A673 (cell line): ENCODE measurements at regions not wholly inside any gene's neighbourhood (a gene's known extent, or its start where the extent isn't known, plus 50 kb on each side); places are given as distances from the start of the nearest gene placed in this dataset.

ENCODE experiments used
- BruUV-seq: library from RNA; stranded (reverse); fragments of 400-500 nt; replicated peaks from 2 replicates; lab custom pipeline; 2021; lab: Mats Ljungman, UMichigan
- CTCF ChIA-PET: fragments of 300-600 bp; sonication (Branson Sonifier 250); formaldehyde crosslinking; loops from one replicate; lab custom pipeline; 2022; ENCODE audit warnings: antibody characterized with exemption; lab: Charles Lee
- POLR2A ChIA-PET: fragments of 300-600 bp; sonication (Branson Sonifier 250); formaldehyde crosslinking; loops from one replicate; lab custom pipeline; 2022; ENCODE audit warnings: antibody characterized with exemption; ENCODE audit not compliant: low non-redundant PET; lab: Charles Lee
- DNase-seq: peaks from one replicate; pipeline ENCODE4 v3.0.0-alpha.2; 2015; ENCODE audit warnings: low spot score
- H3K27ac ChIP-seq: fragments of 200-600 bp; sonication (generic); 2 replicates; pipeline ENCODE4 v1.5.1; 2016; ENCODE audit warnings: mixed run types, low read depth, mild to moderate bottlenecking, mixed read lengths, antibody characterized with exemption, low read length; ENCODE audit not compliant: poor library complexity, severe bottlenecking
- H3K27me3 ChIP-seq: fragments of 200-600 bp; sonication (generic); replicated peaks from 2 replicates; pipeline ENCODE4 v1.6.1; 2017; ENCODE audit warnings: mixed run types, low read depth, mild to moderate bottlenecking, mixed read lengths, antibody characterized with exemption, low read length; ENCODE audit not compliant: insufficient read depth, poor library complexity
- H3K36me3 ChIP-seq: fragments of 200-600 bp; sonication (generic); 2 replicates; pipeline ENCODE4 v1.6.1; 2016; ENCODE audit warnings: mixed run types, mild to moderate bottlenecking, mixed read lengths, antibody characterized with exemption, low read length; ENCODE audit not compliant: insufficient read depth, poor library complexity, severe bottlenecking
- H3K4me1 ChIP-seq: fragments of 200-600 bp; sonication (generic); 2 replicates; pipeline ENCODE4 v1.6.1; 2017; ENCODE audit warnings: mixed run types, mild to moderate bottlenecking, mixed read lengths, antibody characterized with exemption, low read length; ENCODE audit not compliant: insufficient read depth, poor library complexity, severe bottlenecking
- H3K4me3 ChIP-seq: fragments of 200-600 bp; sonication (generic); 2 replicates; pipeline ENCODE4 v1.5.1; 2016; ENCODE audit warnings: low read depth, mixed run types, mild to moderate bottlenecking, mixed read lengths, low read length; ENCODE audit not compliant: poor library complexity, severe bottlenecking
- H3K9me3 ChIP-seq: fragments of 200-600 bp; sonication (generic); 2 replicates; pipeline ENCODE4 v1.6.1; 2016; ENCODE audit warnings: mixed run types, low read depth, mild to moderate bottlenecking, mixed read lengths, antibody characterized with exemption, low read length; ENCODE audit not compliant: poor library complexity, severe bottlenecking
- CTCF ChIP-seq: fragments of 300-800, 200-600 bp; sonication (generic); conservative IDR thresholded peaks from 2 replicates; pipeline ENCODE4 v1.5.1; 2017; ENCODE audit warnings: low read depth, mild to moderate bottlenecking, antibody characterized with exemption, low read length, moderate library complexity, mixed read lengths
- EZH2 ChIP-seq: fragments of 200-600 bp; sonication (generic); IDR thresholded peaks from 2 replicates; pipeline ENCODE4 v1.6.1; 2017; ENCODE audit warnings: borderline replicate concordance, low read depth, mild to moderate bottlenecking, mixed read lengths, antibody characterized with exemption, low read length; ENCODE audit not compliant: poor library complexity, severe bottlenecking
- intact Hi-C: fragments of 100-400 bp; cut with micrococcal nuclease; formaldehyde crosslinking; loops from one replicate; pipeline ENCODE4 v1.10.0; 2022; ENCODE audit not compliant: unreplicated experiment

- DNase-seq = no peak
- no peak for TF ChIP-seq CTCF
- no peak for TF ChIP-seq EZH2
- peaks cover 6% of the 10 kb centered on the region for H3K4me1 ChIP-seq
- ChIA-PET POLR2A (no interaction called here), CTCF (no interaction called here)
- no peaks in the 10 kb centered on the region for H3K9me3 ChIP-seq
- no peak overlapping the region for H3K4me3 ChIP-seq
- intact Hi-C loops = no loop called here
- no peak overlapping the region for H3K27ac ChIP-seq
- H3K36me3 ChIP-seq = no peaks in the 10 kb centered on the region
- no peaks in the 10 kb centered on the region for H3K27me3 ChIP-seq
- no TSS peak for BruUV-seq
Observed at GRCh38 chr5:83889971-83890745, 169.5 kb upstream of the HAPLN1 start.

GRCh38 chr5:83877911-83878706, 157.5 kb upstream of the HAPLN1 start:
- no peak for TF ChIP-seq EZH2
- no peak for TF ChIP-seq CTCF
- H3K4me3 ChIP-seq = no peak overlapping the region
- CTCF ChIA-PET = no interaction called here
- H3K27ac ChIP-seq = no peak overlapping the region
- no peaks in the 10 kb centered on the region for H3K4me1 ChIP-seq
- no TSS peak for BruUV-seq
- no peaks in the 10 kb centered on the region for H3K9me3 ChIP-seq
- POLR2A ChIA-PET = no interaction called here
- no peak for DNase-seq
- intact Hi-C loops = no loop called here
- H3K36me3 ChIP-seq = no peaks in the 10 kb centered on the region
- H3K27me3 ChIP-seq = no peaks in the 10 kb centered on the region

DNA sequence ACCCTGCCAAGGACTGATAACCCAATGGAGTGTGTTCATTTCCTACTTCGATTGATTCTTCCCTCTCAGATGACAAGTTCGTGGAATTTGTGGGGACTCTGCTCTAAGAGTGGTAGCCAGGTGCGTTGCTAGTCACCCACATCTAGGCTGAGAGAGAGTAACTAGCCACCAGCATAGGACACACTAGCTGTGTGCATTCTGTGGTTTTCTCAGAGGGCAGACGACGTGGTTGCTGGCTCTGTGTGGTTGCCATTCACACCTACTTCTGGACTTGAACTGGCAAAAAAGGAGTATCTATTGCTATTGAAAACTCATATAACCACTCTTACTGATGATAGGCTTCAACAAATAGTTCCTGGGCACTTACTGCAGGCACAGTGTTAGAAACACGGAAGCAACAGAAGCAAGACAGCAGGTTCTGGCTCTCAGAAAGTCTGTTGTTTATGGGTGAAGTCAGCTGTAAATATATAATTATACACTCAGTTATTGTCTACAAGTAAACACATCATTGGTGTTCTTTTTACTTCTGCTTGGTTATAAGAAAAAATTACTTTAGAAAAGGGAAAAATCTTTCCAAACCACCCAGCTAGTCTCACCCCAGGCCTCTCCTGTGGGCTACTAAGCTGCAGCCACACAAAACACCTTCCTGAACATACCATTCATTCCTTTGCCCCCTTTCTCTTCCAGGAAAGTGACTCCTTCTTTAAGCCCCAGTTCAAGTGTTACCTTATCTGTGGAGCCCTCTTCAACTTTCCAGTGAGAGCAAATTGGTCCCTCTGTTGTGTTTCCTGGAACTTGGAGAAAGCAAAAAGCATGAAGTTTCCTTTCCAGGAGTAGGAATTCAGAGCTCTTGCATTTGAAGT, 151.1 kb upstream of the HAPLN1 start:
- Histone ChIP-seq H3K9me3 (no peaks in the 10 kb centered on the region), H3K27ac (no peak overlapping the region), H3K4me1 (no peaks in the 10 kb centered on the region), H3K36me3 (no peaks in the 10 kb centered on the region), H3K4me3 (no peak overlapping the region), H3K27me3 (no peaks in the 10 kb centered on the region)
- no TSS peak for BruUV-seq
- CTCF ChIA-PET = no interaction called here
- POLR2A ChIA-PET = no interaction called here
- DNase-seq = no peak
- TF ChIP-seq EZH2 = no peak
- TF ChIP-seq CTCF = no peak
- intact Hi-C loops = no loop called here
